ENCODE measurements at regions not wholly inside any gene's neighbourhood (a gene's known extent, or its start where the extent isn't known, plus 50 kb on each side); places are given as distances from the start of the nearest gene placed in this dataset.
"Not testable (repeated sequence)": the region's sequence is repeated elsewhere in the genome, so short reads cannot be mapped to it uniquely, and the experiment has no call there.

GRCh38 chrX:151088221-151088620 is 88.2 kb upstream of the GPR50 start:
- ATAC-seq (ENCODE audit: low FRiP score), result no peak
- no peak for TF ChIP-seq CTCF (IDR thresholded peaks at IDR 0.05)
- DNase-seq (ENCODE audit: low spot score), result no peak

GRCh38 chrX:151099001-151099400 is 77.4 kb upstream of the GPR50 start:
- DNase-seq (ENCODE audit: low spot score), result no peak
- TF ChIP-seq CTCF (IDR thresholded peaks at IDR 0.05), result no peak

GRCh38 chrX:151100799-151101198 is 75.6 kb upstream of the GPR50 start:
- no peak for TF ChIP-seq CTCF (IDR thresholded peaks at IDR 0.05)
- ATAC-seq (ENCODE audit: low FRiP score) (no peak), DNase-seq (ENCODE audit: low spot score) (no peak)

More at GRCh38 chrX:151099001-151099400, 77.4 kb upstream of the GPR50 start:
- ATAC-seq (ENCODE audit: low FRiP score), result no peak

GRCh38 chrX:151113200-151113599 is 63.2 kb upstream of the GPR50 start:
- ATAC-seq (ENCODE audit: low FRiP score); DNase-seq (ENCODE audit: low spot score): not testable (repeated sequence)
